A673 (cell line): ENCODE measurements at regions not wholly inside any gene's neighbourhood (a gene's known extent, or its start where the extent isn't known, plus 50 kb on each side); places are given as distances from the start of the nearest gene placed in this dataset.

Experiments
- CTCF ChIP-seq: fragments of 300-800, 200-600 bp; sonication (generic); conservative IDR thresholded peaks from 2 replicates; pipeline ENCODE4 v1.5.1; 2017; ENCODE audit warnings: low read depth, mild to moderate bottlenecking, antibody characterized with exemption, low read length, moderate library complexity, mixed read lengths
- EZH2 ChIP-seq: fragments of 200-600 bp; sonication (generic); IDR thresholded peaks from 2 replicates; pipeline ENCODE4 v1.6.1; 2017; ENCODE audit warnings: borderline replicate concordance, low read depth, mild to moderate bottlenecking, mixed read lengths, antibody characterized with exemption, low read length; ENCODE audit not compliant: poor library complexity, severe bottlenecking

- TF ChIP-seq CTCF (no peak), EZH2 (no peak)
These were observed 54.4 kb upstream of the PIK3R1 start for GRCh38 chr5:68161156-68161555.
